GM06990 (cell line): ENCODE measurements at regions not wholly inside any gene's neighbourhood (a gene's known extent, or its start where the extent isn't known, plus 50 kb on each side); places are given as distances from the start of the nearest gene placed in this dataset.
"Not testable (repeated sequence)": the region's sequence is repeated elsewhere in the genome, so short reads cannot be mapped to it uniquely, and the experiment has no call there.

ENCODE experiments used
- DNase-seq: peaks from one replicate; pipeline ENCODE4 v3.0.0-alpha.2; 2011; ENCODE audit not compliant: insufficient read length; ENCODE audit errors: extremely low read depth
- H3K27me3 ChIP-seq: replicated peaks from 2 replicates; pipeline ENCODE4 v1.6.0; 2011; ENCODE audit warnings: low read length; ENCODE audit not compliant: control insufficient read depth, insufficient read depth
- H3K36me3 ChIP-seq: 2 replicates; pipeline ENCODE4 v1.5.1; 2011; ENCODE audit warnings: low read length; ENCODE audit not compliant: control insufficient read depth, insufficient read depth
- H3K4me3 ChIP-seq: replicated peaks from 2 replicates; pipeline ENCODE4 v1.5.1; 2011; ENCODE audit warnings: low read depth, mild to moderate bottlenecking, control low read depth, low read length

GRCh38 chr1:206297145-206298031, 94.0 kb downstream of the SRGAP2 start:
- not testable (repeated sequence) for H3K36me3 ChIP-seq, H3K4me3 ChIP-seq, H3K27me3 ChIP-seq, DNase-seq

GRCh38 chr1:206298032-206298392, 94.7 kb downstream of the SRGAP2 start:
- not testable (repeated sequence) for H3K36me3 ChIP-seq, DNase-seq, H3K4me3 ChIP-seq, H3K27me3 ChIP-seq

DNA sequence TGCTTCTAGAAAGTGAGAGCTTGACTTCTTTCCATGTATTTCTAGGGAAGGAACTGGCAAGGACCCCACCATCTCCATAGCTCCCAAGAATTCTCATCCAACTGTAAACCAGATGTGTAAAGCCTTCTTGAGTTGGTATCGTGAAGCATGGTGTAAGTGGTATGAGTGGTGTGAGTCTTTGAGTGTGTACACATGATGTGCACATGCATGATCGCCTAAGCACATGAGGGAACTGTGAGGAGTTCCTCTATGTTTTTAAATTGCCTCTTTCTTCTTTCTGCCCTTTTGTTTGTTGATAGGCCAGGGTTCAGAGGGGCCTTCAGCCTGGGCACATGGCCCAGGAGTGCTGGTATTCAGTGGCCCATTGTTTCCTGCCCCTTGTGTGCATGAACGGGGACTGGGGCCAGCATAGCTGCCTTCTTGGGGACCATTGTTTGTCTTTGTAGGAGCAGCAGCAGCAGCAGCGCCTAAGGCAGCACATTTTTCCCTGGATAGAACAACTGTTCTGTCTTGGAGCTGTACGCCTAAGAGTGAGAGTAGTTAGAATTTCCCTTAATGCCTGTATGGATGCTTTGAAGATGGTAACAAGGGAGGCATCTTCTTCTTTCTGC, 95.9 kb downstream of the SRGAP2 start:
- DNase-seq, H3K4me3 ChIP-seq, H3K27me3 ChIP-seq, H3K36me3 ChIP-seq: not testable (repeated sequence)

DNA sequence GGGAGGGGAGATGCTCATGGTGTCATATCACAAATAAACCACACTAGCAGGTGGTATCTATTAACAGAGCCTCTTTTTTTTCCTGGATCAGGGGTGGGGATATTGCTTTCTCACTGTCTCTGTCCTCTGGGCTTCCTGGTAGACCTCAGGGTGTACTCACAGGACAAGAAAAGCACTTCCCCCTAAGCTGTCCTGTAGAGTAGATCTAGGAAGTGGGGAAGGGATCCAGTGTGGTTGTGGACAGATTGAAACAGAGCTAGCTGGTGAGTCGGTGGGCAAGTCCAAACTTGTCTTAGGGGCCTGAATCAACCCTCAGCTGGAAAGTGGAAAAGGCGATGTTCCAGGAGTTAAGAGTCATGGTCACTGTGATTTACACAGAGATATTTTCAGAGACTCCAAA, 96.6 kb downstream of the SRGAP2 start:
- H3K27me3 ChIP-seq, DNase-seq, H3K4me3 ChIP-seq, H3K36me3 ChIP-seq: not testable (repeated sequence)

DNA sequence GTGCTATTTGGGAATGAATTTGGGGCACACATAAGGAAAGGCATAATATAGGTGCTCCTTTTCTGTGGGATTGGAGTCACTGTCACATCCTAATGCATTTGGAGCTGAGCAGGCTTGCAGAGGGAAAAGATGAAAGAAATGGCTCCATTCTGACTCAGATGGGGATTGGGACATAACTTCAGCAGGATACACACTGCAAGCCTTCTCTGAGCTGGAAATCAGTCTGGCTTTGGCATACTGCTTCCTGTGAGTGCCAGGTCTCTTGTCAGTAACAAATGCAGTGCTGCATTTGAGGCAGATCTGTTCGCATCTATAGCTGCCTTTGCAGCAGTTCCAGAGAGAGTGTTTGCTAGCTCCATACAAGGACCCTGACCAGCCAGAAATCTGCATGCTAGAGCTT, 98.7 kb downstream of the SRGAP2 start:
- H3K27me3 ChIP-seq, H3K36me3 ChIP-seq, DNase-seq, H3K4me3 ChIP-seq: not testable (repeated sequence)

- not testable (repeated sequence) for H3K4me3 ChIP-seq, H3K36me3 ChIP-seq, H3K27me3 ChIP-seq, DNase-seq
Measured at GRCh38 chr1:206307442-206307841, 104.1 kb downstream of the SRGAP2 start.

DNA sequence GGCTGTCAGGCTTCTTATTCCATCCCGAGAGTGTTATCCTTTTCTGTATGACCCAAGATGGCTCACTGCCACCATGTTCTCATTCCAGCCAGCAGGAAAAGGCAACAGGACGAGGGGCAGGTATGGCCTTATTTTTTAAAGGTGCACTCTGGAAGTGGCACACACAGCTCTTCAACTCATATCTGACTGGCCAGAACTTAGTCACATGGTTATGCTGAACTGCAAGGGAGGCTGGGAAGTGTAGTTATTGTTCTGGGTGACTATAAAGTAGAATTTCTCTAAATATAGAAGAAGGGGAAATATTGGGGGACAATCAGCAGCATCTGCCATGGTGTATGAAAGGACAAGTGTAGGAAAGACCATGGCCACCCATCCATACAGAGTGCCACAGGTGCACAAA, 107.6 kb downstream of the SRGAP2 start:
- not testable (repeated sequence) for H3K4me3 ChIP-seq, H3K27me3 ChIP-seq, H3K36me3 ChIP-seq, DNase-seq

DNA sequence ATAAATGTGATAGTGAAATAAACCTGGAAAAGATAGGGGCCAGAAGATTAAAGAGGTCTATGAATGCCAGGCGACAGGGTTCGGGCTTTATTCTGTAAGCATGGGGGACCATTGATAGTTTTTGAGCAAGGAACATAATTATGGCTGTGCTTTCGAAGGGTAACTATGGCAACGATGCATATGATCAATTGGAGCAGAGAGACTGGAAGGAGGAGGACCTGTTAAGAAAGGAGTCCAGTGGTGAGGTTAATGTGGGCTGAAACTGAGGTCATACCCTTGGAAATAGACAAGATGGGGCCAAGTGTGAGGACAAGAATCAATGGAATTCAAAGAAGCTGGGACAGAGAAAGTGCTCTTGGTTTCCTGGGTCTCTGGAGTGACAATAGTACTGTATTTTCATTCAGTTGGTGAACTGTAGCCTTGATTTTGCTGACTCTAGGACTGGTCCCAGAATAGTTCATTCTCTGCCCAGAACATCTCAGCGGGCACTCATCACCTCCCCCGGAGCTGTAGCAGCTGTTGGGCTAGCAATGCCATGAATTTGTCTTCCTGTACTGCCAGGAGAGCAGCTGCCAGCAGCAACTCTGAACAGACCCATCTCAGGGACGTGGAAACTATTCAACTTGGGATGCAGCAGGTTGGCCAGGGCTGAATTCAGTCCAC, 108.4 kb downstream of the SRGAP2 start:
- H3K27me3 ChIP-seq, H3K36me3 ChIP-seq, DNase-seq, H3K4me3 ChIP-seq: not testable (repeated sequence)

DNA sequence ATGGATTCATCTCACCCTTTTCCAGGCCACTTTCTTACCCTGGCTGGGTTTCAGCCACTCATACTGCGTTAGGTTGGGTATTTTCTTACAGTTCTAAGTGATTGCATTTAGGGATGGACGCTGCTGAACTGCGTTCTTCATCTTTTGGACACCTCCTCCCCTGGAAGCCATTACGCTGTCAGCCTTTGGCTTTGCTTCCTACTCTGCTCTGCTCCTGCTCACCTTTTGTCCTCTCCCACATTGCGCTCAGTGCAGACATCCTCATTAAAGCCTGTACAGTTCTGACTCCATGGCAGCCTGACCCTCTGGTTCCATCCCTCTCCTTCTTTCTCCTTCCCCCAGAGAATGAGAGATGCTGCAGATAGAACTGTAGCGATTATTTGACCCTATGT, 108.9 kb downstream of the SRGAP2 start:
- H3K27me3 ChIP-seq, H3K4me3 ChIP-seq, H3K36me3 ChIP-seq, DNase-seq: not testable (repeated sequence)

- H3K27me3 ChIP-seq, H3K4me3 ChIP-seq, H3K36me3 ChIP-seq, DNase-seq: not testable (repeated sequence)
Measured at GRCh38 chr1:206314951-206315636, 111.8 kb downstream of the SRGAP2 start.

GRCh38 chr1:206316901-206317300, 113.6 kb downstream of the SRGAP2 start:
- H3K27me3 ChIP-seq, H3K4me3 ChIP-seq, H3K36me3 ChIP-seq, DNase-seq: not testable (repeated sequence)

GRCh38 chr1:206317878-206318514, 114.7 kb downstream of the SRGAP2 start:
- H3K27me3 ChIP-seq, H3K4me3 ChIP-seq, H3K36me3 ChIP-seq, DNase-seq: not testable (repeated sequence)

DNA sequence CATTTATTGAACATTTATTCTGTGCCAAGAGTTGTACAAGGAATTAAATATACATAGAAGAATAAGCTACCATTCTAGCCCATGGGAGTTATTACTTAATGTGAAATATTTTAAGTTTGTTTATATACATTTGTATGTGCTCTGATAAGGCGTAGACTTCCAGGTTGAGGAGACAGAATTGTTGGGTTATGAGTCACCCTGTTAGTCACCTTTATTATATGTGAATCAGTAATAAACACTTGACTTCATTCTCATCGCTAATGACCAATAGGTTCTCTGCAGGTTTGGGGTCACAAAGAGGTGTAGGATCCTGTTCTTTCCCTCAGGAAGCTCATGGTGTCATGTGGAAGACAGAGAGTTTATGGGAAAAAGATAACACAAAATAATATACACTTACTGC, 116.9 kb downstream of the SRGAP2 start:
- not testable (repeated sequence) for H3K27me3 ChIP-seq, DNase-seq, H3K36me3 ChIP-seq, H3K4me3 ChIP-seq
